NCI-H82 (cell line): ENCODE measurements at regions not wholly inside any gene's neighbourhood (a gene's known extent, or its start where the extent isn't known, plus 50 kb on each side); places are given as distances from the start of the nearest gene placed in this dataset.
"Not testable (repeated sequence)": the region's sequence is repeated elsewhere in the genome, so short reads cannot be mapped to it uniquely, and the experiment has no call there.

ENCODE experiments used
- DNase-seq: peaks from one replicate; lab custom pipeline; 2025; lab: John Stamatoyannopoulos, UW

GRCh38 chr12:3421191-3421978 lies 69.6 kb upstream of the PRMT8 start:
- peak; percentile 31 for DNase-seq

- not testable (repeated sequence) for DNase-seq
Measured at GRCh38 chr12:3424796-3425195, 66.2 kb upstream of the PRMT8 start.

GRCh38 chr12:3427956-3428355 lies 63.0 kb upstream of the PRMT8 start:
- DNase-seq = no peak

- DNase-seq = no peak
Measured at GRCh38 chr12:3428631-3429030, 62.4 kb upstream of the PRMT8 start.

GRCh38 chr12:3429523-3429922 lies 61.5 kb upstream of the PRMT8 start:
- DNase-seq = not testable (repeated sequence)

- no peak for DNase-seq
Measured at GRCh38 chr12:3431686-3432085, 59.3 kb upstream of the PRMT8 start.

GRCh38 chr12:3432176-3432742 lies 58.7 kb upstream of the PRMT8 start:
- DNase-seq = no peak

- no peak for DNase-seq
Measured at GRCh38 chr12:3432868-3433267, 58.1 kb upstream of the PRMT8 start.

- peak; percentile 80 for DNase-seq
Measured at GRCh38 chr12:3436461-3437065, 54.4 kb upstream of the PRMT8 start.

GRCh38 chr12:3437986-3438385 lies 53.0 kb upstream of the PRMT8 start:
- no peak for DNase-seq

GRCh38 chr12:3438401-3438800 lies 52.6 kb upstream of the PRMT8 start:
- no peak for DNase-seq
